ENCODE measurements at regions not wholly inside any gene's neighbourhood (a gene's known extent, or its start where the extent isn't known, plus 50 kb on each side); places are given as distances from the start of the nearest gene placed in this dataset.
"Not testable (repeated sequence)": the region's sequence is repeated elsewhere in the genome, so short reads cannot be mapped to it uniquely, and the experiment has no call there.

DNA sequence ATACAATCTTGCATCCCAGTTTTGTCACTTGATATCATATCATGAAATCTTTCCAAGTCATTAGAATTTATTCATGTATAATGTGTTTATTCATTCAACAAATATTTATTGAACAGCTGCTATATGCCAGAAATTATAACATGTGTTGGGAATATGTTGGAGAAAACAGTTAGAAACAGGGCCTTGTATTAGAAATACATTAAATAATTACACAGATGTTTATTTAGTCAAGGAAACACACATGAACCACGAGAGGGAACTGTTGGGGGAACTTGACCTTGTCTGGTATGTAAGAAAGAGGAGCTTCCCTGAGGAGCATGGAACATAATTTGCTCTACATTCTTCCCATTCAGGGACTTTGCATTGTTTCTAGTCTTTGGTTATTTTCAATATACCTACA lies 191.7 kb upstream of the FRMD6 start:
- no peak for TF ChIP-seq SPI1 (IDR thresholded peaks at IDR 0.05; ENCODE audit: low read depth, low read length)
- TF ChIP-seq TAF1 (IDR thresholded peaks at IDR 0.05; ENCODE audit: low read depth, low read length): no peak
- no peak for TF ChIP-seq PAX5 (IDR thresholded peaks at IDR 0.05; ENCODE audit: insufficient read depth, low read length, severe bottlenecking)
- FAIRE-seq (no peak), DNase-seq (ENCODE audit: insufficient read length, low spot score) (no peak)

- TF ChIP-seq POU2F2 (IDR thresholded peaks at IDR 0.05; ENCODE audit: low read depth, low read length) (no peak), TAF1 (IDR thresholded peaks at IDR 0.05; ENCODE audit: low read depth, low read length) (no peak), SPI1 (IDR thresholded peaks at IDR 0.05; ENCODE audit: low read depth, low read length) (no peak), PAX5 (IDR thresholded peaks at IDR 0.05; ENCODE audit: insufficient read depth, low read length, severe bottlenecking) (no peak), POLR2AphosphoS5 (IDR thresholded peaks at IDR 0.05; ENCODE audit: low read depth, low read length) (no peak)
- no peak for FAIRE-seq
- no peak for DNase-seq (ENCODE audit: insufficient read length, low spot score)
These were observed 189.5 kb upstream of the FRMD6 start for GRCh38 chr14:51462182-51462581.

DNA sequence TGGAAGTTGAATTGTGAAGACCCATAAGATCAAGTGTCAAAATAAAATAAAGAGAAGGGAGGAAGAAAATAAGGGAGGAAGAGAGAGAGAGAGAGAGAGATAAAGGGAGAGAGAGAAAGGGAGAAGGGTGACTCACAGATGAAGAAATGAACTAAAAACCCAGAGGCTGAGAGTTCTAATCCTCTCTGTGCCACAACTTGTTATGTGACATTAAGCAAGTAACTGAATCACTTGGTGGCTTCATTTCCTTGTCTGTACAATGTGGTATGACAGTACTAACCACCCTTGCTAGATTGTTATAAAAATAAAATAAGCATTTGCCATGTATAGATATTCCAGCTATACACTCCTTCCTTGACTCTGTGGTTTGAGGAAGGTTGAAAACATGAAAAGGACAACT lies 189.0 kb upstream of the FRMD6 start:
- TF ChIP-seq SPI1 (IDR thresholded peaks at IDR 0.05; ENCODE audit: low read depth, low read length) (no peak), POLR2A (IDR thresholded peaks at IDR 0.05; ENCODE audit: low read depth, low read length) (no peak), TAF1 (IDR thresholded peaks at IDR 0.05; ENCODE audit: low read depth, low read length) (no peak), PAX5 (IDR thresholded peaks at IDR 0.05; ENCODE audit: insufficient read depth, low read length, severe bottlenecking) (no peak), POLR2AphosphoS5 (IDR thresholded peaks at IDR 0.05; ENCODE audit: low read depth, low read length) (no peak), POU2F2 (IDR thresholded peaks at IDR 0.05; ENCODE audit: low read depth, low read length) (no peak)
- FAIRE-seq: no peak
- no peak for DNase-seq (ENCODE audit: insufficient read length, low spot score)

- DNase-seq (ENCODE audit: insufficient read length, low spot score) (no peak), FAIRE-seq (no peak)
- TF ChIP-seq TAF1 (IDR thresholded peaks at IDR 0.05; ENCODE audit: low read depth, low read length) (no peak), PAX5 (IDR thresholded peaks at IDR 0.05; ENCODE audit: insufficient read depth, low read length, severe bottlenecking) (no peak), POLR2A (IDR thresholded peaks at IDR 0.05; ENCODE audit: low read depth, low read length) (no peak), POLR2AphosphoS5 (IDR thresholded peaks at IDR 0.05; ENCODE audit: low read depth, low read length) (no peak), POU2F2 (IDR thresholded peaks at IDR 0.05; ENCODE audit: low read depth, low read length) (no peak), SPI1 (IDR thresholded peaks at IDR 0.05; ENCODE audit: low read depth, low read length) (no peak)
These were observed 188.2 kb upstream of the FRMD6 start for GRCh38 chr14:51463461-51463860.

GRCh38 chr14:51464411-51464810 lies 187.3 kb upstream of the FRMD6 start:
- DNase-seq (ENCODE audit: insufficient read length, low spot score) (no peak), FAIRE-seq (no peak)
- no peak for TF ChIP-seq SPI1 (IDR thresholded peaks at IDR 0.05; ENCODE audit: low read depth, low read length)
- TF ChIP-seq POLR2AphosphoS5 (IDR thresholded peaks at IDR 0.05; ENCODE audit: low read depth, low read length): no peak
- TF ChIP-seq POLR2A (IDR thresholded peaks at IDR 0.05; ENCODE audit: low read depth, low read length): no peak
- no peak for TF ChIP-seq PAX5 (IDR thresholded peaks at IDR 0.05; ENCODE audit: insufficient read depth, low read length, severe bottlenecking)
- TF ChIP-seq TAF1 (IDR thresholded peaks at IDR 0.05; ENCODE audit: low read depth, low read length): no peak
- no peak for TF ChIP-seq POU2F2 (IDR thresholded peaks at IDR 0.05; ENCODE audit: low read depth, low read length)

DNA sequence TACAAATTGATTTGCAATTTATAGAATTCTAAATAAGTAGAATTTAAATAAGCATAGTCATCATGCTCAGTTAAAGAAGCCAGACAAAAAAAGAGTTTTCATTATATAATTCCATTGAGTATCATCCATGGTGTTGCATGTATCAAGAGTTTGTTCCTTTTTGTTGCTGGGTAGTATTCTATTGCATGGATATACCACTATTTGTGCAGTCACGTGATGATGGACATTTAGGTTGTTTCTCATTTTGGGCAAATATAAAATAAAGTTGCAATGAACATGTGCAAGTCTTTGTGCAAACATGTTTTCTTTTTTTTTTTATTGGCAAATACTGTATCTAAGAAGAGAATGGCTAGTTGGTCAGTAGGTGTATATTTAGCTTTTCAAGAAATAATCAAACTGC lies 186.2 kb upstream of the FRMD6 start:
- FAIRE-seq (no peak), DNase-seq (ENCODE audit: insufficient read length, low spot score) (no peak)
- no peak for TF ChIP-seq PAX5 (IDR thresholded peaks at IDR 0.05; ENCODE audit: insufficient read depth, low read length, severe bottlenecking)
- TF ChIP-seq SPI1 (IDR thresholded peaks at IDR 0.05; ENCODE audit: low read depth, low read length): no peak
- TF ChIP-seq POLR2A (IDR thresholded peaks at IDR 0.05; ENCODE audit: low read depth, low read length): no peak
- TF ChIP-seq POLR2AphosphoS5 (IDR thresholded peaks at IDR 0.05; ENCODE audit: low read depth, low read length): no peak
- TF ChIP-seq POU2F2 (IDR thresholded peaks at IDR 0.05; ENCODE audit: low read depth, low read length): no peak
- no peak for TF ChIP-seq TAF1 (IDR thresholded peaks at IDR 0.05; ENCODE audit: low read depth, low read length)

DNA sequence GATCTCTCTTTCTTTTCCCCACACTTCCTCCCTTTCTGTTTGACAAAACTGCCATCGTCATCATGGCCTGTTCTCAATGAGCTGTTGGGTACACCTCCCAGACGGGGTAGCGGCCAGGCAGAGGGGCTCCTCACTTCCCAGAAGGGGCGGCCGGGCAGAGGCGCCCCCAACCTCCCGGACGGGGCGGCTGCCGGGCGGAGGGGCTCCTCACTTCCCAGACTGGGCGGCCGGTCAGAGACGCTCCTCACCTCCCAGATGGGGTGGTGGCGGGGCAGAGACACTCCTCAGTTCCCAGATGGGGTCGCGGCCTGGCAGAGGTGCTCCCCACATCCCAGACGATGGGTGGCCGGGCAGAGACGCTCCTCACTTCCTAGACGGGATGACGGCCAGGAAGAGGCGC lies 184.3 kb upstream of the FRMD6 start:
- FAIRE-seq; DNase-seq (ENCODE audit: insufficient read length, low spot score): not testable (repeated sequence)

- DNase-seq (ENCODE audit: insufficient read length, low spot score) (no peak), FAIRE-seq (no peak)
- TF ChIP-seq SPI1 (IDR thresholded peaks at IDR 0.05; ENCODE audit: low read depth, low read length): no peak
- no peak for TF ChIP-seq POLR2A (IDR thresholded peaks at IDR 0.05; ENCODE audit: low read depth, low read length)
- no peak for TF ChIP-seq POLR2AphosphoS5 (IDR thresholded peaks at IDR 0.05; ENCODE audit: low read depth, low read length)
- TF ChIP-seq PAX5 (IDR thresholded peaks at IDR 0.05; ENCODE audit: insufficient read depth, low read length, severe bottlenecking): no peak
- TF ChIP-seq TAF1 (IDR thresholded peaks at IDR 0.05; ENCODE audit: low read depth, low read length): no peak
- no peak for TF ChIP-seq POU2F2 (IDR thresholded peaks at IDR 0.05; ENCODE audit: low read depth, low read length)
These were observed 183.2 kb upstream of the FRMD6 start for GRCh38 chr14:51468523-51468922.

GRCh38 chr14:51472881-51473280 lies 178.8 kb upstream of the FRMD6 start:
- DNase-seq (ENCODE audit: insufficient read length, low spot score) (no peak), FAIRE-seq (no peak)
- no peak for TF ChIP-seq PAX5 (IDR thresholded peaks at IDR 0.05; ENCODE audit: insufficient read depth, low read length, severe bottlenecking)
- TF ChIP-seq SPI1 (IDR thresholded peaks at IDR 0.05; ENCODE audit: low read depth, low read length): no peak
- TF ChIP-seq POU2F2 (IDR thresholded peaks at IDR 0.05; ENCODE audit: low read depth, low read length): no peak
- no peak for TF ChIP-seq POLR2A (IDR thresholded peaks at IDR 0.05; ENCODE audit: low read depth, low read length)
- no peak for TF ChIP-seq POLR2AphosphoS5 (IDR thresholded peaks at IDR 0.05; ENCODE audit: low read depth, low read length)
- no peak for TF ChIP-seq TAF1 (IDR thresholded peaks at IDR 0.05; ENCODE audit: low read depth, low read length)

GRCh38 chr14:51473351-51473750 lies 178.4 kb upstream of the FRMD6 start:
- TF ChIP-seq POLR2AphosphoS5 (IDR thresholded peaks at IDR 0.05; ENCODE audit: low read depth, low read length) (no peak), POLR2A (IDR thresholded peaks at IDR 0.05; ENCODE audit: low read depth, low read length) (no peak), SPI1 (IDR thresholded peaks at IDR 0.05; ENCODE audit: low read depth, low read length) (no peak), PAX5 (IDR thresholded peaks at IDR 0.05; ENCODE audit: insufficient read depth, low read length, severe bottlenecking) (no peak), POU2F2 (IDR thresholded peaks at IDR 0.05; ENCODE audit: low read depth, low read length) (no peak), TAF1 (IDR thresholded peaks at IDR 0.05; ENCODE audit: low read depth, low read length) (no peak)
- FAIRE-seq (no peak), DNase-seq (ENCODE audit: insufficient read length, low spot score) (no peak)

Data from GM12891 (cell line).